GM21423 (cell line): ENCODE measurements at regions not wholly inside any gene's neighbourhood (a gene's known extent, or its start where the extent isn't known, plus 50 kb on each side); places are given as distances from the start of the nearest gene placed in this dataset.
"Not testable (repeated sequence)": the region's sequence is repeated elsewhere in the genome, so short reads cannot be mapped to it uniquely, and the experiment has no call there.

Experiments
- ATAC-seq: cut with Tn5 transposase; IDR thresholded peaks from one replicate; pipeline ENCODE4 v1.9.1; 2021; ENCODE audit warnings: mild to moderate bottlenecking, moderate library complexity; ENCODE audit not compliant: unreplicated experiment

DNA sequence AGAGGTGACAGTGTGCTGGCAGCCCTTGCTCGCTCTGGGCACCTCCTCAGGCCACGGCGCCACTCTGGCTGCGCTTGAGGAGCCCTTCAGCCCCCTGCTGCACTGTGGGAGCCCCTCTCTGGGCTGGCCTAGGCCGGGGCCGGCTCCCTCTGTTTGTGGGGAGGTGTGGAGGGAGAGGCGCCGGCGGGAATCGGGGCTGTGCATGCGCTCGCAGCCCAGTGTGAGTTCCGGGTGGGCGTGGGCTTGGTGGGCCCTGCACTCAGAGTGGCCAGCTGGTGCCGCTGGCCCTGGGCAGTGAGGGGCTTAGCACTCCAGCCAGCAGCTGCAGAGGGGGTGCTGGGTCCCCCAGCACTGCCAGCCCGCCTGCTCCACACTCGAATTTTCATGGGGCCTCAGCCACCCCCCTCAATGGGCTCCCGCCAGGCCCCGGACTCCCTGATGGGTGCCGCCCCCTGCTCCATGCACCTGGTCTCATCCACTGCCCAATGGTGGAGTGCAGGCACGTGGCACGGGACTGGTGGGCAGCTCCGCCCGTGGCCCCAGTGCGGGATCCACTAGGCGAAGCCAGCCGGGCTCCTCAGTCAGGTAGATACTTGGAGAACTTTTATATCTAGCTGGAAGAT is 96.7 kb upstream of the BET1 start:
- no peak for ATAC-seq

- no peak for ATAC-seq
Measured at GRCh38 chr7:94104301-94104700, 100.1 kb upstream of the BET1 start.

GRCh38 chr7:94109556-94109955 is 105.4 kb upstream of the BET1 start:
- no peak for ATAC-seq

DNA sequence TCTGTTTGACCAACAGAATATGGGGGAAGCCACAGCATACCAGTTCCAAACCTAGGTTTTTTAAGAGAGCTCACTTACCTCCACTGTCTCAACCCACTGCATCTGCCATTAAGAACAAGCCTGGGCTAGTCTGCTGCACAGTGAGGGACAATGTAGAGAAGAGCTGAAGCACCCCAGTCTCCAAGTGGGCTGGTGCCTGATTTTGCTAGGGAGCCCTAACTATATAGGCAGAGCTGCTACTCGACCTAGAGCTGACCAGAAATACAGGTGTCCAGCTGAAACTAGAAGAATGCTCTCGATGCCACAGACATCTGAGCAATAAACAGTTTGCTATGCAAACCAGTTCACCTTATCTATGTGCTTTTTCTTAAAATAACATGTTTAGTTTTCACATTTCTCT is 106.9 kb upstream of the BET1 start:
- no peak for ATAC-seq

DNA sequence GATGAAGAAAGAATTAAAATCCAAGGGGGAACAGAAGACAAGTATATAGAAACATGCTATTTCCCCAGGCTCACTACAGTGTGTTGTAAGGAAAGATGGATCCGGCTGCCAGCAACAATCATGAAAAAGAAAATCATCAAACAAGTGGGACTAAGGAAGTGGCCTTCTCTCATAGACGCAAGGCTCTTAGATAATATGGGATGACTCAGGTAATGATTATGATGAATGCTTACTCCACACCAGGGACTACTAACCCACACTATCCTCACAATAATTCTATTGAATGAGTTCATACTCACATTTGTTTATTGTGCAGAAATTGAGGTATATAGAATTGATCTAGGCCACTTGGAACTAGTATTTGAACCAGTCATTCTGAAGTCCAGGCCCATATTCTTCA is 111.2 kb upstream of the BET1 start:
- no peak for ATAC-seq

DNA sequence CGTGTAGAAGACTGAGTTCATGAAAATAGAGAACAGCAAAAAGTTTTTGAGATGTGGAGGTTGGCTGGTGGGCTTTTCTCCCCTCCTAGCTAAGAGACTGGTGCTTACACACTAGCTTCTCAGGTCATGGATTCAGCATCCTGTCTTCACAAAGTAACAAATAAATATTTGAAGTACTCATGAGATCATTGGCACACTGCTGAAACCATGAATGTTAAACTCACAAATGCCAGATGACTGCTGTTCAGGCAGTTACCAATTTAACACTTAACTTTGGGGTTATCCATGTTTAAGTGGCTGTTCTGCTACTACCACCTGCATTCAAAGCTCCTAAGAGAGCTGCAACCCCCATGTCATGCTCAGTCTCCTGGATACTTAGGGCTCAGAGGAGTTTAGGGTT is 119.0 kb upstream of the BET1 start:
- no peak for ATAC-seq

DNA sequence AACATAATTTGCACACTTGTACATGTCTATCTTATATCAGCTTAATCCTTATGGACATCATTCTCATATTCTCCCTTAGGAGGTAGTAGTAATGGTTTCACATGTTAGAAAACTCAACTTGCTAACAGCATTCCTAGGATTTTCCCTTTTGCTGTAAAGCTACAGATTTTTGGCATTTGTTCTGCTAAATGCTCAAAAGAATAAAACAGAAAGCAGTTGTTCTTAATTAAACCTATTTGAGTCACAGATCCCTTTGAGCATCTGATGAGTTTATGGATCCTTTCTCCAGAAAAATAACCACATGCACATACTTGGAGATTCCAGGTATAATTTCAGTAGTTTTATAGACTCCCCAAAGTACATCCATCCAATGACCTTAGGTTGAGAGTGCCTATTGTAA is 122.9 kb upstream of the BET1 start:
- ATAC-seq = no peak

DNA sequence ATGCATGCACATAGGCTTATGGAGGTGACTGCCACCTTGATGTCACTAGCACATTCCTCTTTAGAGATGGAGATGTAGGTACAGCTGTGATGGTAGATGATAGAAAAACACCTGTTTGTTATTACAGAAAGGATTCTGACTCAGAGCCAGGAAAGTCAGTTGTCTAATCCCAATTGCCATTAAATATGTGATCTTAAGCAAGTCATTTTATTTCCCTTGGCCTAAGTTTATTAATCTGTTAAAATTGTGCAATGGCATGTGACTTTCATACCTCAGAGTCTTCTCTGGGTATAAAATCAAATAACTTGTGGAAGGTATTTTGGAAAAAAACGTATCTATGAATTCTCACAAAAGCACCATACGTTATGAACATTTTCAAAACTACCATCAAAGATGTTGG is 123.9 kb upstream of the BET1 start:
- no peak for ATAC-seq

GRCh38 chr7:94129443-94130140 is 125.4 kb upstream of the BET1 start:
- no peak for ATAC-seq

- no peak for ATAC-seq
Measured at GRCh38 chr7:94130716-94131115, 126.6 kb upstream of the BET1 start.

DNA sequence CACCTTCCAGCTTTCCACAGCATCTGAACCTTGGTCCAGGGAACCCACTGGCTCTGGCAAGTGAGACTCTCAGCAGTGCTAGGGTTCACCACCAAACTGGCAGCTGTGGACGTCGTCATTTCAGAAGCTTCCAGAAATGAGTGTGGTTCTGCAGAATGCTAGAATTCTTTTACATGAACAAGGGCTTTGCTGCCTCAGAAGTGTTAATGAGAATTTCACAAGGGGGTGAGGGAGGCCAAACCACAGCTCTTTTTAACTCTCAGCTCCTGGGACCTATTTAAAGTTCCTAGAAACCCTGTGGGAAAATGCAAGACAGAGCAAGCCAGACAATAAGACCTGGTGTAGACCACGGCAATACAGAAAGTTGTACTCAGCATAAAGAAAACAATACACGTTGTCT is 129.3 kb upstream of the BET1 start:
- no peak for ATAC-seq

- ATAC-seq = no peak
Measured at GRCh38 chr7:94135180-94135579, 131.0 kb upstream of the BET1 start.

DNA sequence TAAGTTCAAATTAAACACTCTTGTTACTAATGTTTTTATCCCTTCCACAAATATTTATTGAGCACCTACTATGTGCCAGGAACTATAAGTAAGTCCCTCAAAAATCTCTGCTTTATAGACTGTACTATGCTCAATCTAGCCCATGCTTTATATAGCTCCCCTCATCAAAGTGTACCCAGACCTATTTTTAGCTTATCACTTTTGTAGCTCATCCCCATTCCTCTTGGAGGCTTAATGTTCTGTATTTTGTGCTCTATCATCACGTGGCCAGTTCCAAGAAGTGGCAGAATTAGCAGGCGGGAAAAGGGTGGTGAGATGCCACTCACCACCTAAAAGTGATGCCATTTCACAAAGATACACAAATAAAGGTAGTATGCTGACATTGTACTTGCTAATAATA is 138.1 kb upstream of the BET1 start:
- ATAC-seq = no peak

DNA sequence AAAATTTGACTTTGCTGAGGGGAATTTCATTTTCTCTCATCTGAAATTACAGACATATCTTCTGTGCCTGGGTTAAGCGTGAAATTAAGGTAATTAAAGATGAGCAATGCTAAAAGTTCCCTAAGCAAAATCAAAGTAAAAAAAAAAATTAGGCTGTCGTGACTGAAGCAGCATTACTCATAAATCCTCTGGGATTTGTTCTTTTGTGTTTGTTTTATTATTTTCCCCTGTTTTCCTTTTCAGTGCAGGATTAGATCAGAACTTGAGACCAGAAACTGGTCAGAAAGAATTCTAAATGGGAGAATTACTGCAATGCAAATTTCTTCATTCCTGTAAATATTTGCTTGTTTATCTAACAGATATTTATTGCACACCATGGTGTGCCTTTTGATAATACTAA is 141.4 kb upstream of the BET1 start:
- no peak for ATAC-seq

- ATAC-seq = no peak
Measured at GRCh38 chr7:94146408-94146807, 142.3 kb upstream of the BET1 start.

- ATAC-seq = no peak
Measured at GRCh38 chr7:94149789-94150545, 145.8 kb upstream of the BET1 start.

- ATAC-seq = no peak
Measured at GRCh38 chr7:94154182-94154581, 150.0 kb upstream of the BET1 start.

GRCh38 chr7:94154858-94155257 is 150.7 kb upstream of the BET1 start:
- no peak for ATAC-seq

GRCh38 chr7:94157659-94158306 is 153.6 kb upstream of the BET1 start:
- ATAC-seq = not testable (repeated sequence)

DNA sequence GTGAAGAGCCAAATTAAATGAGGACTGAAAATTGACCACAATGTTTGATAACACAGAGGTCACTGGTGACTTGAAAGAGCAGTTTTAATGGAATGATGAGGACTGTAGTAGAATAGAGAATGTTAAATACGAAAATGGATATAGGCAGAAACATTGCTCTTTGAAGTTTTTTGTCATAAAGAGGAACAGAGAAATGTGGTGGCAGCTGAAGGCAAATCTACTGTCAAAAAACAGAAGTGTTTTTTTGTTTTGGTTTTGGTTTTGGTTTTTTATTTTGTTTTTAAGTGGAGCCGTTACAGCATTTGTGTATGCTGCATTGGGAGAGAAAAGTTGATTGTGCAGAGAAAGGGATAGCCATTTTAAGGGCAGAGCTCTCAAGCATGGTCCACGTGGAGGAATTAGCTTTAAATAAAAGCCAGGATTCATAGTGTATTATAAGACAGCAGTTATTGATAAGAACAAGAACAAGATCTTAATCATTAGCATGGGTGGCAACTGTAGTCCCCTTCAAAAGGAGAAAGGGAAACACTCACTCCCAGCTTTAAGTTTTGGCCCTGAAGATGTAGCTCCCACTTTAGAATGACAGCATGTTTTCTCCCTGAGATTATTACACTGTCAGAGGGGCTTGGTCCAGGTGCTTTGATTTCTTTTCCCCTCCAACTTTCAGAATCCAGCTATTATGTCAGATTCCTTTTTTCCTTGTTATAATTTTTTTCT is 156.7 kb upstream of the BET1 start:
- ATAC-seq = peak; percentile 97

- ATAC-seq = no peak
Measured at GRCh38 chr7:94161476-94161875, 157.3 kb upstream of the BET1 start.
